ENCODE measurements at regions not wholly inside any gene's neighbourhood (a gene's known extent, or its start where the extent isn't known, plus 50 kb on each side); places are given as distances from the start of the nearest gene placed in this dataset.

GRCh38 chr7:68613405-68613804, 984.9 kb upstream of the AUTS2 start:
- Histone ChIP-seq H3K4me1 (no peaks in the 10 kb centered on the region), H3K27me3 (no peaks in the 10 kb centered on the region), H3K36me3 (no peaks in the 10 kb centered on the region), H3K27ac (no peak overlapping the region), H3K9me3 (peaks cover 3 to 57% (median 33%) of the 10 kb centered on the region in 4 donors), H3K4me3 (no peak overlapping the region)
- 51 to 77% (median 70%) methylated on average over 6 of the region's 6 CpGs for WGBS, 5 donors
- DNase-seq, result peak in 1 of 2 donors; percentile 7
- intact Hi-C loops (cut with DNase I; ENCODE audit: low total_unique reads), result no loop called here
- TF ChIP-seq CTCF (IDR thresholded peaks at IDR 0.05), result no peak
- TF ChIP-seq EP300 (IDR thresholded peaks at IDR 0.05), result no peak
- TF ChIP-seq POLR2AphosphoS5 (IDR thresholded peaks at IDR 0.05), result no peak
- TF ChIP-seq POLR2A (IDR thresholded peaks at IDR 0.05), result no peak

DNA sequence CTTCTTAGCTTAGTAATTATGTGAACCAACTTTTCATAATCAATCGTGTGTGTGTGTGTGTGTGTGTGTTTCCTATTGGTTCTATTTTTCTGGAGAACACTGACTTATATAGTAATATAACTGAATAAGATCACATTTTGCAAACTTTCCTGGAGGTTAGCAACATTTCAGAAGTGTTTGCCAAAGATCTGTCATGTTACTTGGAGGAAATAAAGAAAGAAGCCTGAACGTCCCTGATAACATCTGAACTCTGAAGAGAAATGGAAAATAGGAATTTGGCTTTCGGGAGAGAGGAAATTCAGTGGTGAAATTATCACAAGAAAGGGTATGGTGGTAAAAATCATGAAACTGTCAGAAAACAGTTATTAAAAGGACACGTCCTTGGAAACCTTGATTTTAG, 984.4 kb upstream of the AUTS2 start:
- no peak for TF ChIP-seq CTCF (IDR thresholded peaks at IDR 0.05)
- TF ChIP-seq POLR2A (IDR thresholded peaks at IDR 0.05), result no peak
- no peak for TF ChIP-seq EP300 (IDR thresholded peaks at IDR 0.05)
- no peak for TF ChIP-seq POLR2AphosphoS5 (IDR thresholded peaks at IDR 0.05)
- Histone ChIP-seq H3K9me3 (peaks cover under 1 to 52% (median 28%) of the 10 kb centered on the region in 4 donors), H3K4me1 (no peaks in the 10 kb centered on the region), H3K36me3 (no peaks in the 10 kb centered on the region), H3K27ac (no peak overlapping the region), H3K27me3 (no peaks in the 10 kb centered on the region), H3K4me3 (no peak overlapping the region)
- intact Hi-C loops (cut with DNase I; ENCODE audit: low total_unique reads), result no loop called here
- WGBS, 5 donors, result 37 to 49% (median 43%) methylated on average over 4 of the region's 4 CpGs
- peak in 1 of 2 donors; percentile 11 for DNase-seq

- TF ChIP-seq CTCF (IDR thresholded peaks at IDR 0.05) (no peak), POLR2AphosphoS5 (IDR thresholded peaks at IDR 0.05) (no peak), POLR2A (IDR thresholded peaks at IDR 0.05) (no peak), EP300 (IDR thresholded peaks at IDR 0.05) (no peak)
- H3K27ac ChIP-seq, result no peak overlapping the region
These were observed 978.7 kb upstream of the AUTS2 start for GRCh38 chr7:68619526-68619925.

DNA sequence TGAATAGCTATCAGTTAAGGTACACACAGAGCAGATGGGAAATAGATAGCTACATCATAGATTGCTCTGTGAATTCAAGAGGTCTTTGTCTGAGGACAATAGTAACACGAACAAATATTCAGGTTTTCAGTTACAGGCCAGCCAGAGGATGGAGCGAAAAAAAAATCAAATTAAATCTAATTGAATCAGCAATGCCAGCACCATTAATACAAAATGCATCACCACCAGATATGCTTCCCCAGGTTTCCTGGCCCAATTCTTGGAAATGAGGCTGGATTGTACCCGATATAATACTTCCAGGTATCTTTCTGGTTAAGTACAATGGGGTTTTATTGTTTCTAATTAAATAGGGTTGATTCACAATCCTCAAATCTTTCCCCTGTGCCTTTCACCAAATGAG, 975.8 kb upstream of the AUTS2 start:
- Histone ChIP-seq H3K27ac (no peak overlapping the region), H3K9me3 (peaks cover 0 to 5% (median 2%) of the 10 kb centered on the region in 4 donors), H3K27me3 (no peaks in the 10 kb centered on the region), H3K4me3 (no peak overlapping the region), H3K36me3 (no peaks in the 10 kb centered on the region), H3K4me1 (no peaks in the 10 kb centered on the region)
- WGBS, 5 donors, result 46 to 72% (median 52%) methylated on average over 3 of the region's 3 CpGs
- no peak for DNase-seq
- intact Hi-C loops (cut with DNase I; ENCODE audit: low total_unique reads), result no loop called here
- TF ChIP-seq EP300 (IDR thresholded peaks at IDR 0.05) (no peak), POLR2A (IDR thresholded peaks at IDR 0.05) (no peak)

More at GRCh38 chr7:68619526-68619925, 978.7 kb upstream of the AUTS2 start:
- intact Hi-C loops (cut with DNase I; ENCODE audit: low total_unique reads), result no loop called here
- Histone ChIP-seq H3K27me3 (no peaks in the 10 kb centered on the region), H3K4me3 (no peak overlapping the region), H3K36me3 (no peaks in the 10 kb centered on the region), H3K4me1 (no peaks in the 10 kb centered on the region), H3K9me3 (peaks cover 0 to 33% (median 24%) of the 10 kb centered on the region in 4 donors)
- WGBS, 5 donors, result 66 to 82% (median 78%) methylated on average over 3 of the region's 3 CpGs
- DNase-seq, result no peak

- 39 to 69% (median 45%) methylated on average over 1 of the region's 1 CpG for WGBS, 5 donors
- Histone ChIP-seq H3K36me3 (no peaks in the 10 kb centered on the region), H3K4me3 (no peak overlapping the region), H3K27me3 (no peaks in the 10 kb centered on the region), H3K9me3 (no peaks in the 10 kb centered on the region), H3K4me1 (no peaks in the 10 kb centered on the region), H3K27ac (no peak overlapping the region)
- intact Hi-C loops (cut with DNase I; ENCODE audit: low total_unique reads), result no loop called here
- TF ChIP-seq POLR2A (IDR thresholded peaks at IDR 0.05), result no peak
- no peak for DNase-seq
These were observed 975.2 kb upstream of the AUTS2 start for GRCh38 chr7:68623030-68623429.
